ENCODE measurements at regions not wholly inside any gene's neighbourhood (a gene's known extent, or its start where the extent isn't known, plus 50 kb on each side); places are given as distances from the start of the nearest gene placed in this dataset.

- no peaks in the 10 kb centered on the region for H3K27me3 ChIP-seq
- no peak for ATAC-seq
- H3K4me1 ChIP-seq = no peaks in the 10 kb centered on the region
- TF ChIP-seq, protein P1, sequence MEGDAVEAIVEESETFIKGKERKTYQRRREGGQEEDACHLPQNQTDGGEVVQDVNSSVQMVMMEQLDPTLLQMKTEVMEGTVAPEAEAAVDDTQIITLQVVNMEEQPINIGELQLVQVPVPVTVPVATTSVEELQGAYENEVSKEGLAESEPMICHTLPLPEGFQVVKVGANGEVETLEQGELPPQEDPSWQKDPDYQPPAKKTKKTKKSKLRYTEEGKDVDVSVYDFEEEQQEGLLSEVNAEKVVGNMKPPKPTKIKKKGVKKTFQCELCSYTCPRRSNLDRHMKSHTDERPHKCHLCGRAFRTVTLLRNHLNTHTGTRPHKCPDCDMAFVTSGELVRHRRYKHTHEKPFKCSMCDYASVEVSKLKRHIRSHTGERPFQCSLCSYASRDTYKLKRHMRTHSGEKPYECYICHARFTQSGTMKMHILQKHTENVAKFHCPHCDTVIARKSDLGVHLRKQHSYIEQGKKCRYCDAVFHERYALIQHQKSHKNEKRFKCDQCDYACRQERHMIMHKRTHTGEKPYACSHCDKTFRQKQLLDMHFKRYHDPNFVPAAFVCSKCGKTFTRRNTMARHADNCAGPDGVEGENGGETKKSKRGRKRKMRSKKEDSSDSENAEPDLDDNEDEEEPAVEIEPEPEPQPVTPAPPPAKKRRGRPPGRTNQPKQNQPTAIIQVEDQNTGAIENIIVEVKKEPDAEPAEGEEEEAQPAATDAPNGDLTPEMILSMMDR (IDR thresholded peaks at IDR 0.05 in 4 of 5, conservative IDR thresholded peaks at IDR 0.05 in 1 of 5) = no peak
- no peak for TF ChIP-seq POLR2A (IDR thresholded peaks at IDR 0.05)
- intact Hi-C loops (cut with DNase I; ENCODE audit: low total_unique reads) (no loop called here), in situ Hi-C loops (cut with MboI; ENCODE audit: low sequenced_read_pairs in 4 of 4) (no loop called here)
- H3K4me3 ChIP-seq = no peak overlapping the region
- no peaks in the 10 kb centered on the region for H3K9me3 ChIP-seq
- DNase-seq = no peak
- no peaks in the 10 kb centered on the region for H3K36me3 ChIP-seq
- H3K27ac ChIP-seq = no peak overlapping the region
Observed at GRCh38 chr2:107576991-107577390, 249.7 kb upstream of the RGPD4 start.

DNA sequence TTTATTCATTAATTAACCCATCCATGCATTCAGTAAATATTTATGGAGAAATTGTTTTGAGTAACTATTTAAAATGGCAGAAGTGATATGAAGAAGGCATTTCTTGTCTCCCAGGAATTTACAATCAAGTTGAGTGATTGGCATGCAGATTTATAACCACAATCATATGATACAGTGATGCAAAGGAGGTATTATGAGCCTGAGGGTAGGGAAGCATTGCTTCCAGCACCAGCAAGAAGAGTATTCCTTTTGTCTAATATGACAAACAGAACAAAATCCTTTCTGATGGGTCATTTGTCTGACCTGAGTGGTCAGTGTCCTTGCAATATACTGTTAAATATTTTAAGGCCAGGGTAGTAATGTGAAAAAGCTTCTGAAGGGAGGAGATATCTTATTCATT, 244.2 kb upstream of the RGPD4 start:
- in situ Hi-C loops (cut with MboI; ENCODE audit: low sequenced_read_pairs in 4 of 4) (no loop called here), intact Hi-C loops (cut with DNase I; ENCODE audit: low total_unique reads) (no loop called here)
- Histone ChIP-seq H3K27ac (no peak overlapping the region), H3K27me3 (no peaks in the 10 kb centered on the region), H3K4me1 (no peaks in the 10 kb centered on the region), H3K4me3 (no peak overlapping the region), H3K9me3 (no peaks in the 10 kb centered on the region), H3K36me3 (no peaks in the 10 kb centered on the region)
- TF ChIP-seq POLR2A (IDR thresholded peaks at IDR 0.05) = no peak
- TF ChIP-seq, protein P1 (IDR thresholded peaks at IDR 0.05 in 4 of 5, conservative IDR thresholded peaks at IDR 0.05 in 1 of 5) = no peak
- no peak for ATAC-seq
- no peak for DNase-seq

- intact Hi-C loops (cut with DNase I; ENCODE audit: low total_unique reads) = no loop called here
- DNase-seq (no peak), ATAC-seq (no peak)
- Histone ChIP-seq H3K4me3 (no peak overlapping the region), H3K27me3 (no peaks in the 10 kb centered on the region), H3K9me3 (no peaks in the 10 kb centered on the region), H3K4me1 (no peaks in the 10 kb centered on the region), H3K36me3 (no peaks in the 10 kb centered on the region), H3K27ac (no peak overlapping the region)
- TF ChIP-seq, protein P1 (IDR thresholded peaks at IDR 0.05 in 4 of 5, conservative IDR thresholded peaks at IDR 0.05 in 1 of 5) = no peak
- TF ChIP-seq POLR2A (IDR thresholded peaks at IDR 0.05) = no peak
- in situ Hi-C loops (cut with MboI; ENCODE audit: low sequenced_read_pairs in 4 of 4) = no loop called here
Observed at GRCh38 chr2:107584577-107584976, 242.1 kb upstream of the RGPD4 start.

GRCh38 chr2:107585851-107586250, 240.8 kb upstream of the RGPD4 start:
- Histone ChIP-seq H3K36me3 (no peaks in the 10 kb centered on the region), H3K4me3 (no peak overlapping the region), H3K27me3 (no peaks in the 10 kb centered on the region), H3K27ac (no peak overlapping the region), H3K4me1 (no peaks in the 10 kb centered on the region), H3K9me3 (no peaks in the 10 kb centered on the region)
- intact Hi-C loops (cut with DNase I; ENCODE audit: low total_unique reads) (no loop called here), in situ Hi-C loops (cut with MboI; ENCODE audit: low sequenced_read_pairs in 4 of 4) (no loop called here)
- TF ChIP-seq, protein P1 (IDR thresholded peaks at IDR 0.05 in 4 of 5, conservative IDR thresholded peaks at IDR 0.05 in 1 of 5) = no peak
- TF ChIP-seq POLR2A (IDR thresholded peaks at IDR 0.05) = no peak
- DNase-seq (no peak), ATAC-seq (no peak)

GRCh38 chr2:107588181-107588580, 238.5 kb upstream of the RGPD4 start:
- Histone ChIP-seq H3K27me3 (no peaks in the 10 kb centered on the region), H3K27ac (no peak overlapping the region), H3K9me3 (no peaks in the 10 kb centered on the region), H3K36me3 (no peaks in the 10 kb centered on the region), H3K4me3 (no peak overlapping the region), H3K4me1 (no peaks in the 10 kb centered on the region)
- no peak for DNase-seq
- in situ Hi-C loops (cut with MboI; ENCODE audit: low sequenced_read_pairs in 4 of 4) = no loop called here
- intact Hi-C loops (cut with DNase I; ENCODE audit: low total_unique reads) = no loop called here
- ATAC-seq = no peak
- TF ChIP-seq, protein P1 (IDR thresholded peaks at IDR 0.05 in 4 of 5, conservative IDR thresholded peaks at IDR 0.05 in 1 of 5) = no peak

Measured in gastrocnemius medialis (tissue), 4 donors.